ENCODE measurements at regions not wholly inside any gene's neighbourhood (a gene's known extent, or its start where the extent isn't known, plus 50 kb on each side); places are given as distances from the start of the nearest gene placed in this dataset.

DNA sequence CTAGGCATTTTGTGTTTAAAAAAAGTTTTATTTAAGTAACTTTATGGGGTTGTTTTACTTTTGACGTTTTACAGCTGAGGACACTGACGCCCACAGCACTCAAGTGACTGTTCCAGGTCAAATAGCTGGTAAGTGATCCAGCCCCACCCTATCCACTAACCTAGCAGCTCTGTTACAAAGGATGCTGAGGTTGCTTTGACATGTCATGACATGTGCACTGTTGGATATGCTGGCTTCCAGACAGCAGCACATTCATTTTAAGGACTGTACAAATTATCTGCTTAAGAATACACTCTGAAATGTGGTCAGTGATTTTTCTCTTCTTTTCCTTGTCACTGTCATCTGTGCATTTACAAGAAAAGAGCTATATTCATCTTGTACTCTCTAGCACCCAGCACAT, 417.5 kb downstream of the ZEB2 start:
- no peak for DNase-seq (ENCODE audit: low read depth)

DNA sequence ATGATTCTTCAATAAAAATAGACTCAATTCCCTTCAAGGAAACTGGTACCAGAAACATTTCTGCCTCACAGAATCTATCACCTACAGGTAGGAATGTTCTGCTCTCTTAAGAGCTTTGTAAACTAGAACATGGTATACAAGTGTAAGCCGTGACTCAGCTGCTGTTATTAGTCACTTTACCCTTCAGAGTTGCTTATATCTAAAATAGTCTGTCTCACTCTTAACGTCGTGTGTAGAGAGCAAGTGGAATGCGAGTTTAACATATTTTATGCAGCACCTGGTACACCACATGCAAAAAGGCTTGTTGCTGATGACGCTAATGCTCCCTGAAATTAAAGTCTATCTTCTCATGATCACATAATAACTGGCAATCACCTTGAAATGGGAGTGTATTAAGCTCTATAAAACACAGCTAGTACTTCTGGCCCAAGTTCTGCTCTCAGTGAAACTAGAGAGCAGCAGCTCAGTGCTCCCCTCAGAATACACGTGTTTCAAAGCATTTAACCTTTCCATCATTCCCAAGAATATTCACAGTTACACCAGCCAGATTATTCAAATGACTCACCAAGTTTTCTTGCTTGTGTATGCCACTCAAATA, 420.0 kb downstream of the ZEB2 start:
- no peak for DNase-seq (ENCODE audit: low read depth)
- no peak overlapping the region for H3K4me3 ChIP-seq (ENCODE audit: low read depth, low read length)
- TF ChIP-seq, protein P1, sequence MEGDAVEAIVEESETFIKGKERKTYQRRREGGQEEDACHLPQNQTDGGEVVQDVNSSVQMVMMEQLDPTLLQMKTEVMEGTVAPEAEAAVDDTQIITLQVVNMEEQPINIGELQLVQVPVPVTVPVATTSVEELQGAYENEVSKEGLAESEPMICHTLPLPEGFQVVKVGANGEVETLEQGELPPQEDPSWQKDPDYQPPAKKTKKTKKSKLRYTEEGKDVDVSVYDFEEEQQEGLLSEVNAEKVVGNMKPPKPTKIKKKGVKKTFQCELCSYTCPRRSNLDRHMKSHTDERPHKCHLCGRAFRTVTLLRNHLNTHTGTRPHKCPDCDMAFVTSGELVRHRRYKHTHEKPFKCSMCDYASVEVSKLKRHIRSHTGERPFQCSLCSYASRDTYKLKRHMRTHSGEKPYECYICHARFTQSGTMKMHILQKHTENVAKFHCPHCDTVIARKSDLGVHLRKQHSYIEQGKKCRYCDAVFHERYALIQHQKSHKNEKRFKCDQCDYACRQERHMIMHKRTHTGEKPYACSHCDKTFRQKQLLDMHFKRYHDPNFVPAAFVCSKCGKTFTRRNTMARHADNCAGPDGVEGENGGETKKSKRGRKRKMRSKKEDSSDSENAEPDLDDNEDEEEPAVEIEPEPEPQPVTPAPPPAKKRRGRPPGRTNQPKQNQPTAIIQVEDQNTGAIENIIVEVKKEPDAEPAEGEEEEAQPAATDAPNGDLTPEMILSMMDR (IDR thresholded peaks at IDR 0.05; ENCODE audit: low read depth, low read length, missing control alignments) = no peak

More for the DNA sequence above, 417.5 kb downstream of the ZEB2 start:
- no peak overlapping the region for H3K4me3 ChIP-seq (ENCODE audit: low read depth, low read length)
- TF ChIP-seq, protein P1 (IDR thresholded peaks at IDR 0.05; ENCODE audit: low read depth, low read length, missing control alignments) = no peak

DNA sequence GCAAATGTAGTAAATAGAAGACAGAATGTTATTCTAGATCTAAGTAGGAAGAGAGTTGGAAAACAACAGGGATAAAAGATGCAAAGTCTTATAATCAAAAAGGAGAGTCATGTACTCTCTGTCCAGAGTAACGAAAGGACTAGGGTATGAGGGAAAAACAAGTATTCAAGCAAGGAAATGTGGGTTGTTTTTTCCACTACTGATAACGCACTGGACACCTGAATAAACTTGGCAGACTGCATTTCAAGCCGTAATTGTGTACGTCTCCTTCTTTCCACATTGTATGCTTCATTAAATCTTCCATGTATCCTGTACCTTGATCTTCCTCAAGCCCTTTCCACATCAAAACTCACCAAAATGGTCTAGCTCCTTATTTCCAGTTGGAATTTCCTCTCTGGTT, 420.6 kb downstream of the ZEB2 start:
- TF ChIP-seq, protein P1 (IDR thresholded peaks at IDR 0.05; ENCODE audit: low read depth, low read length, missing control alignments) = no peak
- H3K4me3 ChIP-seq (ENCODE audit: low read depth, low read length) = no peak overlapping the region
- DNase-seq (ENCODE audit: low read depth) = no peak

DNA sequence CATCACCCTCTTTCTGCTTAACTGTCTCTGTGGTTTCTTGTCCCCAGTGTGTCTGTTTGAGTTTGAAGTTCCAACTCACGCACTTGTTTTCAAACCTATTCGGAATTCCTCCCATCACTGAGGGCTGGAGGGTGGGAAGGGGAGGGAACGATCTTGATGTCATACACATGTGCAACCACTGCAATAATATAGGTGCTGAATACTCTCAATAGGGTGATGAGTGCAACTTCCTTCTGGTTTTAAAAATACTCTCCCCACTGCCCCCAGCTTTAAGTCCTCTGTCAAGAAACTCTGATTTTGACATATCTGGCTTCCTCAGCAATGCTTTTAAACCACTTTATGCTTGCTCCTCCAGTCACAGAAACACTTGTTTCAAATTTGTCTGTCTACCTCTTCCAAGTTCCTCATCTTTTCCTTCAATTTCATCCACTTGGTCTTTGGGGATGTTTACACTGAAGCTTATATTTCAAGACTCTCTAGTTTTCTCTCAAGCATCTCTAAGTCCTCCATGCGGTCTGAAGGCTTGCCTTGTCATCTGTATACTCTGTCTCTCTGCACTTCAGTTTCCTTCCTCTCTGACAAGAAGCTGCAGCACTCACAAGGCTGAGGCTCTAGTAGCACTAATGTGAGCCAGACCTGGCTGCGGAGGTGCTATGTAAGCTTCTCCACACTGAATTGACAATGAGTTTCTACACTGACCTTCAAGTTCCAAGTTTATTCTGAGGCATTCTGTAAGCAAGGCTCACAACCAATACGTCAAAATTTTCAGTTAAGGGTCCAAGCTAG, 422.3 kb downstream of the ZEB2 start:
- no peak overlapping the region for H3K4me3 ChIP-seq (ENCODE audit: low read depth, low read length)
- TF ChIP-seq, protein P1 (IDR thresholded peaks at IDR 0.05; ENCODE audit: low read depth, low read length, missing control alignments) = no peak
- no peak for DNase-seq (ENCODE audit: low read depth)

DNA sequence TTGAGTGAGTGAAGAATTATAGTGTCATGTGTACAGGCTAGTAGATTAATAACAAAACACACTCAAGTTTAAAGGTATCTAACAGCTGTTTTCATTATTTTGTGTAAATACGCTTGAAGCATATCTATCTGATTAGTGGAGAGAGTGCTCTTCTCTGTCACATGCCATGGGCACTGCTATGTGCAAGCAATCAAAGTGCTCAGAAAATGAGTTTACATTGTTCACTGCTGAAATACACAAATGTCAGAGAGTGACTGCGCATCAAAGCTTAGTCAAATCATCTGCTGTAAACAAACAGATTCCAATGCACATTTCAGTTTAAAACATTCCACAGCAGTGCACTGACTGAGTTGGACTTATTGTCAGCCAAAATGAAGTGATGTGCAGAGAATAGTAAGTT, 423.4 kb downstream of the ZEB2 start:
- H3K4me3 ChIP-seq (ENCODE audit: low read depth, low read length) = no peak overlapping the region
- no peak for DNase-seq (ENCODE audit: low read depth)

DNA sequence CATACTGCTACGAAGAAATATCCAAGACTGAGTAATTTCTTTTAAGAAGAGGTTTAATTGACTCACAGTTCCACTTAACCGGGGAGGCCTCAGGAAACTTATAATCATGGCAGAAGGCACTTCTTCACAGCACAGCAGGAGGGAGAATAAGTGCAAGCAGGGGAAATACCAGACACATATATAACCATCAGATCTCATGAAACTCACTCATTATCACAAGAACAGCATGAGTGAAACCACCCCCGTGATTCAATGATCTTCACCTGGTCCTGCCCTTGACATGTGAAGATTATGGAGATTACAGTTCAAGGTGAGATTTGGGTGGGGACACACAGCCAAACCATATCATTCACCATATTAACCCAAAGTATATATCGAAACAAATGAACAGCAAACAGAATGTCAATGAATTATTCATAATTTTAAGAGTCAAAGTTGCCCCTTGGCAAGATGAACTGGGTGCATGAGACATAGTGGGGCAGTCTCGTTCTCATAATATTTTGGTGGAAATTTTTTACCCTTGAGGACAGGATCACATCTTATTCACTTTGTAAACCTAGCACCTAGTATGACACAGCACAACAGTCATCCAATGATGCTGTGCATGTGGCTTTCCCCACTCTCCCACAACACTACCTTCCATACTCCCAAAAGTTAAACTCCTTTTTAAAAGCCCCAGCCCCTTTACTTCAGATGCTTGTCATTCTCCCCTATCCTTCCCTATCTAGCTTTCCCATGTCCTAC, 425.3 kb downstream of the ZEB2 start:
- no peak overlapping the region for H3K4me3 ChIP-seq (ENCODE audit: low read depth, low read length)
- TF ChIP-seq, protein P1 (IDR thresholded peaks at IDR 0.05; ENCODE audit: low read depth, low read length, missing control alignments) = no peak
- no peak for DNase-seq (ENCODE audit: low read depth)

More for the DNA sequence above, 423.4 kb downstream of the ZEB2 start:
- TF ChIP-seq, protein P1 (IDR thresholded peaks at IDR 0.05; ENCODE audit: low read depth, low read length, missing control alignments) = no peak

Data from GM12864 (cell line).